Neural cell (in vitro differentiated cells): ENCODE measurements at regions not wholly inside any gene's neighbourhood (a gene's known extent, or its start where the extent isn't known, plus 50 kb on each side); places are given as distances from the start of the nearest gene placed in this dataset.

Experiments used
- H2AFZ ChIP-seq: fragments of 200-600, 300-800 bp; sonication (generic), shearing (Covaris generic); 2 replicates; pipeline ENCODE4 v1.6.0; 2014; ENCODE audit warnings: low read depth, mild to moderate bottlenecking, antibody characterized with exemption, low read length, moderate library complexity
- H3F3A ChIP-seq: fragments of 200-600 bp; shearing (Covaris generic); 2 replicates; pipeline ENCODE4 v1.6.1; 2016; ENCODE audit warnings: mild to moderate bottlenecking, moderate library complexity, mixed read lengths, antibody characterized with exemption, low read length; ENCODE audit not compliant: insufficient read depth, poor library complexity, severe bottlenecking
- H3K27ac ChIP-seq: fragments of 200-600, 300-800 bp; sonication (generic), shearing (Covaris generic); 2 replicates; pipeline ENCODE4 v1.5.1; 2014; ENCODE audit warnings: mild to moderate bottlenecking, low read length, moderate library complexity
- H3K27me3 ChIP-seq: fragments of 300-800, 200-600 bp; sonication (generic), shearing (Covaris generic); 2 replicates; pipeline ENCODE4 v1.6.0; 2014; ENCODE audit warnings: mild to moderate bottlenecking, low read depth, low read length, moderate library complexity; ENCODE audit not compliant: insufficient read depth
- H3K36me3 ChIP-seq: fragments of 300-800, 200-600 bp; sonication (generic), shearing (Covaris generic); 2 replicates; pipeline ENCODE4 v1.5.1; 2014; ENCODE audit warnings: mild to moderate bottlenecking, antibody characterized with exemption, low read length, moderate library complexity; ENCODE audit not compliant: insufficient read depth
- H3K4me2 ChIP-seq: fragments of 300-800, 200-600 bp; sonication (generic), shearing (Covaris generic); 2 replicates; pipeline ENCODE4 v1.6.0; 2014; ENCODE audit warnings: mild to moderate bottlenecking, low read length
- H3K4me3 ChIP-seq: fragments of 300-800, 200-600 bp; sonication (generic), shearing (Covaris generic); 2 replicates; pipeline ENCODE4 v1.5.1; 2014; ENCODE audit warnings: mild to moderate bottlenecking, low read length, moderate library complexity
- H3K79me2 ChIP-seq: fragments of 200-600 bp; shearing (Covaris generic); replicated peaks from 2 replicates; pipeline ENCODE4 v1.6.0; 2014; ENCODE audit warnings: mild to moderate bottlenecking, low read length, moderate library complexity; ENCODE audit not compliant: insufficient read depth
- H3K9ac ChIP-seq: fragments of 300-800, 200-600 bp; sonication (generic), shearing (Covaris generic); 2 replicates; pipeline ENCODE4 v1.6.1; 2016; ENCODE audit warnings: mild to moderate bottlenecking, low read length, mixed read lengths
- H3K9me2 ChIP-seq: fragments of 200-600 bp; shearing (Covaris generic); 2 replicates; pipeline ENCODE4 v1.6.1; 2016; ENCODE audit warnings: mild to moderate bottlenecking, low read length, mixed read lengths; ENCODE audit not compliant: insufficient read depth
- H3K9me3 ChIP-seq: fragments of 200-600, 300-800 bp; sonication (generic), shearing (Covaris generic); 2 replicates; pipeline ENCODE4 v1.6.1; 2016; ENCODE audit warnings: mild to moderate bottlenecking, mixed run types, low read length, moderate library complexity, mixed read lengths
- H4K20me1 ChIP-seq: fragments of 200-600 bp; shearing (Covaris generic); 2 replicates; pipeline ENCODE4 v1.6.1; 2016; ENCODE audit warnings: mild to moderate bottlenecking, mixed run types; ENCODE audit not compliant: insufficient read depth
- EP300 ChIP-seq: fragments of 450-650 bp; conservative IDR thresholded peaks from 2 replicates; pipeline ENCODE4 v1.6.1; 2014; ENCODE audit warnings: antibody characterized with exemption, mild to moderate bottlenecking, moderate library complexity; ENCODE audit not compliant: poor library complexity, severe bottlenecking
- EZH2 ChIP-seq: fragments of 200-600, 300-800 bp; shearing (Covaris generic), sonication (generic); IDR thresholded peaks from 2 replicates; pipeline ENCODE4 v1.6.1; 2014; ENCODE audit warnings: antibody characterized with exemption, low read length, borderline replicate concordance, mild to moderate bottlenecking; ENCODE audit not compliant: insufficient read depth, poor library complexity, severe bottlenecking
- MXI1 ChIP-seq: fragments of 450-650 bp; conservative IDR thresholded peaks from 2 replicates; pipeline ENCODE4 v1.6.1; 2014; ENCODE audit warnings: antibody characterized with exemption, mild to moderate bottlenecking; ENCODE audit not compliant: poor library complexity, severe bottlenecking
- POLR2AphosphoS5 ChIP-seq: IDR thresholded peaks from 2 replicates; pipeline ENCODE4 v1.6.1; 2012
- RAD21 ChIP-seq: fragments of 450-650 bp; conservative IDR thresholded peaks from 2 replicates; pipeline ENCODE4 v1.6.1; 2014; ENCODE audit warnings: antibody characterized with exemption, mild to moderate bottlenecking, moderate library complexity
- SMC3 ChIP-seq: fragments of 450-650 bp; conservative IDR thresholded peaks from 2 replicates; pipeline ENCODE4 v1.6.1; 2014; ENCODE audit warnings: antibody characterized with exemption, mild to moderate bottlenecking, moderate library complexity; ENCODE audit not compliant: poor library complexity
- TAF1 ChIP-seq: IDR thresholded peaks from 2 replicates; pipeline ENCODE4 v1.6.1; 2012; ENCODE audit warnings: low read depth
- TF ChIP-seq, protein P1 (sequence below): fragments of 450-650 bp; IDR thresholded peaks from 2 replicates; pipeline ENCODE4 v1.5.1; 2014; ENCODE audit warnings: antibody characterized with exemption, mild to moderate bottlenecking, moderate library complexity; ENCODE audit not compliant: poor library complexity, severe bottlenecking
- TF ChIP-seq, protein P2 (sequence below): IDR thresholded peaks from 2 replicates; pipeline ENCODE4 v1.6.1; 2012; ENCODE audit warnings: borderline replicate concordance

DNA sequence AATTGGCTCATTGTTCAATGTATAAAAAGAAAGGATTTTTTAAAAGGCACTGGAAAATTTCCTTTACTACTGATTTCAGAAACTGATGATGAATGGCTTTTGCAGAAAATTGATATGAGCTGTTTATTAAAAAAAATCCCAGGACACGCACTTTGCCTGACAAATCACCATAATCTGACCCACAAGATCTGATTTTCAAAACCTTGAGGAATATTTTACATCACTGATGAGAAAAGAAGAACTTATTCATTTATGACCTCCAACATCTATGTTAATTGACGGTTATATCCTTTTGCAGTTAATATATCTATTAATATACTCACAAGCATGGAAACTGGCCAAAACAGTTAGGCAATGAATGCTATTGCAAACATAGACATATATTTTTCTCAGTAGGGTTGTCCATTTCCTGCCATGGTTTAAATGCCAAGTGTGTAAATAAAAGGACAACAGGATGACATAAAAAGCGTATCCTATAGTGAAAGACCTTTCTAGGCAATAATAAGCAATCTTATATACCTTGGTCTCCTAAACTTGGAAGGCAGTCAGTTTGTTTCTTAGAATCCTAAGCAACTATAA is 109.7 kb upstream of the SLC7A14 start:
- H3K4me2 ChIP-seq, result no peak overlapping the region
- H3K9me2 ChIP-seq, result no peaks in the 10 kb centered on the region
- no peaks in the 10 kb centered on the region for H3F3A ChIP-seq
- H3K36me3 ChIP-seq, result no peaks in the 10 kb centered on the region
- H3K27me3 ChIP-seq, result no peaks in the 10 kb centered on the region
- H2AFZ ChIP-seq, result no peak overlapping the region
- no peak overlapping the region for H3K9ac ChIP-seq
- no peak overlapping the region for H3K4me3 ChIP-seq
- H3K9me3 ChIP-seq, result no peaks in the 10 kb centered on the region
- TF ChIP-seq EP300, result no peak
- TF ChIP-seq, protein P1, sequence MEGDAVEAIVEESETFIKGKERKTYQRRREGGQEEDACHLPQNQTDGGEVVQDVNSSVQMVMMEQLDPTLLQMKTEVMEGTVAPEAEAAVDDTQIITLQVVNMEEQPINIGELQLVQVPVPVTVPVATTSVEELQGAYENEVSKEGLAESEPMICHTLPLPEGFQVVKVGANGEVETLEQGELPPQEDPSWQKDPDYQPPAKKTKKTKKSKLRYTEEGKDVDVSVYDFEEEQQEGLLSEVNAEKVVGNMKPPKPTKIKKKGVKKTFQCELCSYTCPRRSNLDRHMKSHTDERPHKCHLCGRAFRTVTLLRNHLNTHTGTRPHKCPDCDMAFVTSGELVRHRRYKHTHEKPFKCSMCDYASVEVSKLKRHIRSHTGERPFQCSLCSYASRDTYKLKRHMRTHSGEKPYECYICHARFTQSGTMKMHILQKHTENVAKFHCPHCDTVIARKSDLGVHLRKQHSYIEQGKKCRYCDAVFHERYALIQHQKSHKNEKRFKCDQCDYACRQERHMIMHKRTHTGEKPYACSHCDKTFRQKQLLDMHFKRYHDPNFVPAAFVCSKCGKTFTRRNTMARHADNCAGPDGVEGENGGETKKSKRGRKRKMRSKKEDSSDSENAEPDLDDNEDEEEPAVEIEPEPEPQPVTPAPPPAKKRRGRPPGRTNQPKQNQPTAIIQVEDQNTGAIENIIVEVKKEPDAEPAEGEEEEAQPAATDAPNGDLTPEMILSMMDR, result no peak
- TF ChIP-seq MXI1, result no peak
- TF ChIP-seq TAF1, result no peak
- TF ChIP-seq RAD21, result no peak
- TF ChIP-seq SMC3, result no peak
- H3K79me2 ChIP-seq, result no peaks in the 10 kb centered on the region
- H3K27ac ChIP-seq, result no peak overlapping the region
- no peaks in the 10 kb centered on the region for H4K20me1 ChIP-seq

DNA sequence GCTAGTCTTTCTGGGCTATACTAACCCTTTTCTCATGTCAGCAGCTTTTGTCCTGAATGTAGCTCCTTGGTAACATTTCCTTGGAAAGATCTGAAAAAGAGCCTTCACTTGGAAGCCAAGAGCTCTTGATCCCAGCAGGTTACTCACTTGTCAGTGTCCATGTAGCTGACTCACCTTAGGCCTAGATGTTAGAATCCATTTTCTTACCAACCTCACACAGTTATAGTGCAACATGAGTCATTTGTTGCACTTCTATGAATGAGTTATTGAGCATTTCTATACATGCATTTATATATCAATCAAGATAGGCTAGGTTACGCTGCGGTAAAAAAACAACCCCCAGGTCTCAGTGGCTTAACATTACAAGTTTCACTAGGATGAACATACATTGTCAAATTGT is 106.8 kb upstream of the SLC7A14 start:
- Histone ChIP-seq H3K9me3 (no peaks in the 10 kb centered on the region), H3K79me2 (no peaks in the 10 kb centered on the region), H3F3A (no peaks in the 10 kb centered on the region), H3K27ac (no peak overlapping the region), H3K9me2 (no peaks in the 10 kb centered on the region), H3K36me3 (no peaks in the 10 kb centered on the region), H4K20me1 (no peaks in the 10 kb centered on the region), H3K27me3 (no peaks in the 10 kb centered on the region), H3K4me2 (no peak overlapping the region), H3K4me3 (no peak overlapping the region), H2AFZ (no peak overlapping the region), H3K9ac (no peak overlapping the region)
- no peak for TF ChIP-seq POLR2AphosphoS5
- TF ChIP-seq EP300, result no peak
- TF ChIP-seq EZH2, result no peak
- no peak for TF ChIP-seq SMC3
- no peak for TF ChIP-seq TAF1
- TF ChIP-seq, protein P2, sequence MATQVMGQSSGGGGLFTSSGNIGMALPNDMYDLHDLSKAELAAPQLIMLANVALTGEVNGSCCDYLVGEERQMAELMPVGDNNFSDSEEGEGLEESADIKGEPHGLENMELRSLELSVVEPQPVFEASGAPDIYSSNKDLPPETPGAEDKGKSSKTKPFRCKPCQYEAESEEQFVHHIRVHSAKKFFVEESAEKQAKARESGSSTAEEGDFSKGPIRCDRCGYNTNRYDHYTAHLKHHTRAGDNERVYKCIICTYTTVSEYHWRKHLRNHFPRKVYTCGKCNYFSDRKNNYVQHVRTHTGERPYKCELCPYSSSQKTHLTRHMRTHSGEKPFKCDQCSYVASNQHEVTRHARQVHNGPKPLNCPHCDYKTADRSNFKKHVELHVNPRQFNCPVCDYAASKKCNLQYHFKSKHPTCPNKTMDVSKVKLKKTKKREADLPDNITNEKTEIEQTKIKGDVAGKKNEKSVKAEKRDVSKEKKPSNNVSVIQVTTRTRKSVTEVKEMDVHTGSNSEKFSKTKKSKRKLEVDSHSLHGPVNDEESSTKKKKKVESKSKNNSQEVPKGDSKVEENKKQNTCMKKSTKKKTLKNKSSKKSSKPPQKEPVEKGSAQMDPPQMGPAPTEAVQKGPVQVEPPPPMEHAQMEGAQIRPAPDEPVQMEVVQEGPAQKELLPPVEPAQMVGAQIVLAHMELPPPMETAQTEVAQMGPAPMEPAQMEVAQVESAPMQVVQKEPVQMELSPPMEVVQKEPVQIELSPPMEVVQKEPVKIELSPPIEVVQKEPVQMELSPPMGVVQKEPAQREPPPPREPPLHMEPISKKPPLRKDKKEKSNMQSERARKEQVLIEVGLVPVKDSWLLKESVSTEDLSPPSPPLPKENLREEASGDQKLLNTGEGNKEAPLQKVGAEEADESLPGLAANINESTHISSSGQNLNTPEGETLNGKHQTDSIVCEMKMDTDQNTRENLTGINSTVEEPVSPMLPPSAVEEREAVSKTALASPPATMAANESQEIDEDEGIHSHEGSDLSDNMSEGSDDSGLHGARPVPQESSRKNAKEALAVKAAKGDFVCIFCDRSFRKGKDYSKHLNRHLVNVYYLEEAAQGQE, result no peak

DNA sequence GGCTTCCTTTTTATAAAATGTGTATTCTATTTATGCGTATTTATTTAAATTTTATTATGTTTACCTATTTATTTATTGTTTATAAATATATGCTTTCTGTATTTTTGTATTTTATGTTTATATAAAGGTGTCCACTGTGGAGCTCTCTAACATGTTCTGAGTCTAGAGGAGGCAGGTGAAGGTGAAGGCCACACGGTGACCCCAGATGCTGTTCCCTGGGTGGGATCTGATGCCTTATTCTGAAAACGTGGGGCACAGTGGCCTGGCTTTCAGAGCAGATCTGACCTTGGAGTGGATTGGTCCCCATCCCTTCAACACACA is 104.7 kb upstream of the SLC7A14 start:
- H3K27me3 ChIP-seq, result no peaks in the 10 kb centered on the region
- no peaks in the 10 kb centered on the region for H3K79me2 ChIP-seq
- no peak overlapping the region for H3K9ac ChIP-seq
- no peak for TF ChIP-seq EP300
- TF ChIP-seq, protein P1, result no peak
- TF ChIP-seq SMC3, result no peak
- TF ChIP-seq MXI1, result no peak
- TF ChIP-seq, protein P2, result no peak
- TF ChIP-seq POLR2AphosphoS5, result no peak
- TF ChIP-seq TAF1, result no peak
- TF ChIP-seq RAD21, result no peak
- H4K20me1 ChIP-seq, result no peaks in the 10 kb centered on the region
- H2AFZ ChIP-seq, result no peak overlapping the region
- no peaks in the 10 kb centered on the region for H3K9me3 ChIP-seq
- no peak overlapping the region for H3K27ac ChIP-seq
- no peaks in the 10 kb centered on the region for H3F3A ChIP-seq
- H3K9me2 ChIP-seq, result no peaks in the 10 kb centered on the region
- H3K36me3 ChIP-seq, result no peaks in the 10 kb centered on the region
- no peak overlapping the region for H3K4me3 ChIP-seq
- no peak overlapping the region for H3K4me2 ChIP-seq
